HCT116 (cell line): ENCODE measurements at regions not wholly inside any gene's neighbourhood (a gene's known extent, or its start where the extent isn't known, plus 50 kb on each side); places are given as distances from the start of the nearest gene placed in this dataset.

Source experiments
- ATAC-seq: fragments of 200-7000 bp; cut with Tn5 transposase; 2 replicates; pipeline ENCODE4 v1.9.1; 2020; ENCODE audit warnings: mild to moderate bottlenecking, moderate library complexity
- BruUV-seq: library from RNA; stranded (reverse); fragments of 400-500 nt; replicated peaks from 2 replicates; lab custom pipeline; 2021; lab: Mats Ljungman, UMichigan
- CTCF ChIA-PET: fragments of 300-600 bp; sonication (Branson Sonifier 250); formaldehyde crosslinking; loops from one replicate; lab custom pipeline; 2021; ENCODE audit warnings: antibody characterized with exemption; lab: Charles Lee
- POLR2A ChIA-PET: fragments of 300-600, 350-600 bp; sonication (Branson Sonifier 250); formaldehyde crosslinking; loops from one replicate; lab custom pipeline; 2021; ENCODE audit warnings: antibody characterized with exemption; lab: Charles Lee
- RAD21 ChIA-PET, 2 experiments: fragments of 300-600 bp; sonication (Branson Sonifier 250); formaldehyde crosslinking; loops; one replicate each; lab custom pipeline; 2023; ENCODE audit warnings: low total read pairs in 2 of 2; ENCODE audit not compliant: uncharacterized antibody in 2 of 2, unreplicated experiment in 2 of 2, low non-redundant PET in 1 of 2; lab: Charles Lee
- DNase-seq: peaks from one replicate; pipeline ENCODE4 v3.0.0-alpha.2; 2010; ENCODE audit warnings: low read depth, low spot score
- H2AFZ ChIP-seq: fragments of 200-600 bp; shearing (Covaris generic), sonication (generic); 2 replicates; pipeline ENCODE4 v1.6.1; 2017; ENCODE audit warnings: low read depth, mixed run types, mixed read lengths, antibody characterized with exemption, low read length; ENCODE audit not compliant: poor library complexity, severe bottlenecking
- H3K27ac ChIP-seq: 2 replicates; pipeline ENCODE4 v1.5.1; 2012; ENCODE audit warnings: low read depth, low read length
- H3K27me3 ChIP-seq: fragments of 200-600 bp; sonication (generic); 2 replicates; pipeline ENCODE4 v1.6.1; 2016; ENCODE audit warnings: mixed run types, low read length, mixed read lengths; ENCODE audit not compliant: insufficient read depth
- H3K36me3 ChIP-seq, 2 experiments: fragments of 200-500 bp in 1 of 2; fragments of 200-600 bp in 1 of 2; sonication (Bioruptor generic) in 1 of 2; sonication (generic) in 1 of 2; 2 replicates each; pipeline versions ENCODE4 v1.5.1 to v1.6.1; 2014 to 2016; ENCODE audit warnings: low read length in 2 of 2, inconsistent platforms in 1 of 2, mixed read lengths in 1 of 2, mixed run types in 1 of 2; ENCODE audit not compliant: insufficient read depth in 2 of 2, control insufficient read depth in 1 of 2
- H3K4me1 ChIP-seq, 2 experiments: fragments of 200-600 bp in 1 of 2; sonication (generic) in 1 of 2; 2 replicates each; pipeline versions ENCODE4 v1.5.1 to v1.6.1; 2012 to 2017; ENCODE audit warnings: low read length in 2 of 2, inconsistent platforms in 1 of 2, mild to moderate bottlenecking in 1 of 2, mixed read lengths in 1 of 2, mixed run types in 1 of 2, moderate library complexity in 1 of 2; ENCODE audit not compliant: insufficient read depth in 2 of 2, control insufficient read depth in 1 of 2
- H3K4me2 ChIP-seq: fragments of 200-600 bp; sonication (generic); 2 replicates; pipeline ENCODE4 v1.6.1; 2017; ENCODE audit warnings: mixed run types, low read length, mixed read lengths
- H3K4me3 ChIP-seq, 2 experiments: fragments of 200-600 bp in 1 of 2; sonication (generic) in 1 of 2; replicated peaks in 1 of 2; 2 replicates each; pipeline ENCODE4 v1.5.1; 2011 to 2016; ENCODE audit warnings: low read length in 2 of 2, control low read depth in 1 of 2, low read depth in 1 of 2, mild to moderate bottlenecking in 1 of 2, mixed read lengths in 1 of 2, mixed run types in 1 of 2
- H3K79me2 ChIP-seq: fragments of 200-600 bp; sonication (generic); 2 replicates; pipeline ENCODE4 v1.6.1; 2017; ENCODE audit warnings: mild to moderate bottlenecking, mixed run types, low read length, moderate library complexity, mixed read lengths; ENCODE audit not compliant: insufficient read depth
- H3K9ac ChIP-seq: fragments of 200-600 bp; sonication (generic); 2 replicates; pipeline ENCODE4 v1.6.1; 2016; ENCODE audit warnings: low read length, mixed read lengths
- H3K9me2 ChIP-seq: fragments of 200-600 bp; sonication (generic), shearing (Covaris generic); 2 replicates; pipeline ENCODE4 v1.6.1; 2017; ENCODE audit warnings: mixed run types, mild to moderate bottlenecking, moderate library complexity; ENCODE audit not compliant: insufficient read depth
- H3K9me3 ChIP-seq, 2 experiments: fragments of 200-500 bp in 1 of 2; fragments of 200-600 bp in 1 of 2; sonication (Bioruptor generic) in 1 of 2; sonication (generic) in 1 of 2; 2 replicates each; pipeline ENCODE4 v1.6.1; 2014 to 2017; ENCODE audit warnings: low read length in 2 of 2, mixed read lengths in 2 of 2, inconsistent platforms in 1 of 2, low read depth in 1 of 2, mild to moderate bottlenecking in 1 of 2, mixed run types in 1 of 2, moderate library complexity in 1 of 2; ENCODE audit not compliant: control insufficient read depth in 1 of 2, insufficient read depth in 1 of 2
- H4K20me1 ChIP-seq: fragments of 200-600 bp; sonication (generic), shearing (Covaris generic); 2 replicates; pipeline ENCODE4 v1.6.1; 2017; ENCODE audit warnings: mixed run types, mild to moderate bottlenecking, moderate library complexity; ENCODE audit not compliant: insufficient read depth
- CTCF ChIP-seq, 3 experiments: fragments of 200-600 bp in 1 of 3; sonication (generic) in 1 of 3; IDR thresholded peaks in 2 of 3; conservative IDR thresholded peaks in 1 of 3; 2 replicates each; pipeline ENCODE4 v1.5.1; 2012 to 2017; ENCODE audit warnings: low read depth in 2 of 3, low read length in 2 of 3, antibody characterized with exemption in 1 of 3, borderline replicate concordance in 1 of 3, control low read depth in 1 of 3, mild to moderate bottlenecking in 1 of 3, mixed read lengths in 1 of 3, mixed run types in 1 of 3, moderate library complexity in 1 of 3; ENCODE audit not compliant: insufficient read depth in 1 of 3
- EGR1 ChIP-seq: IDR thresholded peaks from 2 replicates; pipeline ENCODE4 v1.6.1; 2012; ENCODE audit warnings: low read depth
- ELF1 ChIP-seq: IDR thresholded peaks from 2 replicates; pipeline ENCODE4 v1.6.1; 2012; ENCODE audit warnings: low read depth, borderline replicate concordance
- EZH2phosphoT487 ChIP-seq: fragments of 200-600 bp; IDR thresholded peaks from 2 replicates; pipeline ENCODE4 v1.6.1; 2018; ENCODE audit warnings: antibody characterized with exemption, borderline replicate concordance
- FOSL1 ChIP-seq: IDR thresholded peaks from 2 replicates; pipeline ENCODE4 v1.6.1; 2012; ENCODE audit warnings: low read depth
- POLR2AphosphoS5 ChIP-seq: IDR thresholded peaks from 2 replicates; pipeline ENCODE4 v1.6.1; 2011; ENCODE audit warnings: mild to moderate bottlenecking, low read depth, low read length, moderate library complexity
- SIN3A ChIP-seq: IDR thresholded peaks from 2 replicates; pipeline ENCODE4 v1.6.1; 2012; ENCODE audit warnings: low read depth
- SP1 ChIP-seq: IDR thresholded peaks from 2 replicates; pipeline ENCODE4 v1.6.1; 2012; ENCODE audit warnings: low read depth
- ZBTB33 ChIP-seq: IDR thresholded peaks from 2 replicates; pipeline ENCODE4 v1.6.1; 2011; ENCODE audit warnings: mild to moderate bottlenecking, low read length, moderate library complexity; ENCODE audit not compliant: insufficient replicate concordance; ENCODE audit errors: extremely low read depth
- ZFX ChIP-seq: fragments of 450-650 bp; IDR thresholded peaks from 2 replicates; pipeline ENCODE4 v1.6.1; 2017
- ZNF274 ChIP-seq: fragments of 200-500 bp; sonication (Bioruptor generic); IDR thresholded peaks from 2 replicates; pipeline ENCODE4 v1.6.1; 2014; ENCODE audit warnings: mild to moderate bottlenecking, low read depth, low read length, inconsistent platforms
- intact Hi-C: fragments of 100-400 bp; cut with micrococcal nuclease; formaldehyde crosslinking; loops from 2 replicates; pipeline ENCODE4 v1.10.0; 2022

GRCh38 chr4:143019351-143019750, 165.4 kb upstream of the USP38 start:
- Histone ChIP-seq H3K27ac (no peak overlapping the region), H3K36me3 (no peaks in the 10 kb centered on the region), H3K4me1 (no peaks in the 10 kb centered on the region), H2AFZ (no peak overlapping the region), H3K27me3 (no peaks in the 10 kb centered on the region), H3K9me2 (no peaks in the 10 kb centered on the region), H3K4me2 (no peak overlapping the region), H3K9ac (no peak overlapping the region), H3K9me3 (no peaks in the 10 kb centered on the region), H4K20me1 (no peaks in the 10 kb centered on the region), H3K79me2 (no peaks in the 10 kb centered on the region), H3K4me3 (no peak overlapping the region)
- no peak for DNase-seq
- CTCF ChIA-PET: no interaction called here
- POLR2A ChIA-PET: no interaction called here
- no peak for ATAC-seq
- no TSS peak for BruUV-seq
- RAD21 ChIA-PET: no interaction called here
- intact Hi-C loops: no loop called here
- TF ChIP-seq ZFX: no peak
- no peak for TF ChIP-seq CTCF (IDR thresholded peaks at IDR 0.05 in 2 of 3, conservative IDR thresholded peaks at IDR 0.05 in 1 of 3; ENCODE audit: borderline replicate concordance in 1 of 3, insufficient read depth in 1 of 3, low read depth in 2 of 3, low read length in 2 of 3)
- no peak for TF ChIP-seq POLR2AphosphoS5
- no peak for TF ChIP-seq ZBTB33
- TF ChIP-seq FOSL1: no peak
- TF ChIP-seq ZNF274: no peak
- TF ChIP-seq EGR1: no peak
- no peak for TF ChIP-seq SIN3A
- TF ChIP-seq ELF1: no peak
- no peak for TF ChIP-seq SP1
- no peak for TF ChIP-seq EZH2phosphoT487
